GM19397 (cell line): ENCODE measurements at regions not wholly inside any gene's neighbourhood (a gene's known extent, or its start where the extent isn't known, plus 50 kb on each side); places are given as distances from the start of the nearest gene placed in this dataset.
"Not testable (repeated sequence)": the region's sequence is repeated elsewhere in the genome, so short reads cannot be mapped to it uniquely, and the experiment has no call there.

ENCODE experiments used
- ATAC-seq: cut with Tn5 transposase; IDR thresholded peaks from one replicate; pipeline ENCODE4 v1.9.1; 2021; ENCODE audit warnings: mild to moderate bottlenecking, moderate library complexity; ENCODE audit not compliant: unreplicated experiment

DNA sequence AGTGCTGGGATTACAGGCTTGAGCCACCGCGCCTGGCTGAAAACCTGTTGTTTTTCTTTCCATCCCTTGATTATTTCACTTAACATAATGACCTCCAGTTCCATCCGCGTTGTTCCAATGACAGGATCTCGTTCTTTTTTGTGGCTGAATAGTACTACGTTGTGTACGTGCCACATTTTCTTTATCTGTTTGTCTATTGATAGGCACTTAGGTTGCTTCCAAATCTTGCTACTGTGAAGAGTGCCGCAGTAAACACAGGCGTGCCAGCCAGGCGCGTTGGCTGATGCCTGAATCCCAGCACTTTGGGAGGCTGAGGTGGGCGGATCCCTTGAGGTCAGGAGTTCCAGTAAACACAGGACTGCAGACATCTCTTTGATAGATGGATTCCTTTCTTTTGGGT is 165.1 kb downstream of the LAT start:
- ATAC-seq, result not testable (repeated sequence)

- no peak for ATAC-seq
Observed at GRCh38 chr16:29148867-29149272, 164.0 kb downstream of the LAT start.

DNA sequence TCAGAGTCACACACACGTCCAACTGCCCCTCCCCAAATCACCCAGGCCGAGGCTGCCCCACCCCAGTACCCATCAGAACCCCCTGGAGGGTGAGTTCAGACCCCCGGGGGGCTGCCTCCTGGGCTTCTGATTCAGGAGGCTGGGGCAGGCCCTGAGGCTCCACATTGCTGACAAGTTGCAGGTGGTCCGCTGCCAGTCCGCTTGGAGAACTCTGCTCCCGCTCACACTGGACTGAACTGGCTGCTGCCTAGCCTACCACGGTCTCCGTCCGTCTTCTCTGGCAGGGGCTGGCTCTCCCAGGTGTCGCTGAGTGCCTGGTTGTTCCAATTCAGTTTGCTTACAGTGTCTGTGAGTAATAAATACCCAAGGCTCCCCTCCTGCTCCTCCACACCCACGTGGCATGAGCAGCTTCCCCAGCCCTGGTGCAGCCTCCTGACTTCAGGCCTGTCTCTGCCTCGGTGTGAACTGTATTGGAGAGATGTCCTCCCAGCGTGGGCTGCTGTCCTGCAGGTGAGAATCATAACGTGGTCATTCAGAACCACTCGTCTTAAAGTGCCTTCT is 163.4 kb downstream of the LAT start:
- no peak for ATAC-seq

DNA sequence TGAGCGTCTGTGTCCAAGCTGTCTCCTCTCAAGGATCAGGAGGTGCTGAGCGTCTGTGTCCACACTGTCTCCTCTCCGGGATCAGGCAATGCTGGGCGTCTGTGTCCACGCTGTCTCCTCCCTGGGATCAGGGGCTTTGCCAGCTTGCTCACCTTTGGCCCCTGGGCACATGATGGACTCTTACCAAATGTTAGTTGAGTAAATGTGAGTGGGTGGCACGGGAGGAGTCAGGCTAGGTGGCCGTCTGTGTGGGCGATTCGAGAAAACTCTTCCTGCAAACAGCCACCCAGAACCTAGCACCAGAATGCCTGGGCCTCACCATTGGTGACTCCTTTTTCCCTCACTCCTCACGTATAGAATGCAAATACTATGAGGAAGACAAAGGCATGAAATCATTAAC is 162.9 kb downstream of the LAT start:
- not testable (repeated sequence) for ATAC-seq

GRCh38 chr16:29146808-29147643 is 162.2 kb downstream of the LAT start:
- not testable (repeated sequence) for ATAC-seq

DNA sequence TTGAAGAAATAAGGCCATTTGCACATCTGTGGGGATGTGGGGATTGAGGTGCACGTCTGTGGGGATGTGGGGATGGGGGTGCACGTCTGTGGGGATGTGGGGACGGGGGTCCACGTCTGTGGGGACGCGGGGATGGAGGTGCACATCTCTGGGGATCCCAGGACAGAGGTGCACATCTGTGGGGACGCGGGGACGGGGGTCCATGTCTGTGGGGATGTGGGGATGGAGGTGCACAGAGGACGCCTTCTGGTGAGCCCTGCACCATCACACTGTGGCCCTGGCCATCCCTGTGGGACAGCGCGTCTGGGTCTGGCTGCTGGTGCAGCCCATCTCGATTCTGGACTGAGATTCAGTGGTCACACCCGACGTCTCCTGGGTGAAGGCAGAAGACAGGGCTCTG is 161.4 kb downstream of the LAT start:
- no peak for ATAC-seq

GRCh38 chr16:29145486-29146225 is 160.8 kb downstream of the LAT start:
- ATAC-seq, result not testable (repeated sequence)

DNA sequence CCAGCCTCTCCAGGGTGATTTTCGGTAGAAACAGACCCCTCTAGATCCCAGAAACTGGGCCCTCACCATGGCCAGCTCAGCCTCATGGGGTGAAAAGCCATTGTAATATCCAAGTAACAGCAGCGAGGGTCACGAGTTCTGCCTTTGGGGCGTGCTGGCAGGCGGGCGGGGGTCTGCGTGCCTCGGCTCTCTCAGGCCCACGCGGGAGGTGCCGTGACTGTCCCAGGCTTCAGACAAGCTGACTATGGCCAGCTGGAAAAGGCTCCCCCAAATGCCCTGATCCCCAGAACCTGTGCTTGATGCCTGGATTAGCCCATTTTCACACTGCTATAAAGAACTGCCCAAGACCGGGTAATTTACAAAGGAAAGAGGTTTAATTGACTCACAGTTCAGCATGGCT is 160.2 kb downstream of the LAT start:
- ATAC-seq, result not testable (repeated sequence)

GRCh38 chr16:29144669-29145062 is 159.8 kb downstream of the LAT start:
- ATAC-seq, result not testable (repeated sequence)

DNA sequence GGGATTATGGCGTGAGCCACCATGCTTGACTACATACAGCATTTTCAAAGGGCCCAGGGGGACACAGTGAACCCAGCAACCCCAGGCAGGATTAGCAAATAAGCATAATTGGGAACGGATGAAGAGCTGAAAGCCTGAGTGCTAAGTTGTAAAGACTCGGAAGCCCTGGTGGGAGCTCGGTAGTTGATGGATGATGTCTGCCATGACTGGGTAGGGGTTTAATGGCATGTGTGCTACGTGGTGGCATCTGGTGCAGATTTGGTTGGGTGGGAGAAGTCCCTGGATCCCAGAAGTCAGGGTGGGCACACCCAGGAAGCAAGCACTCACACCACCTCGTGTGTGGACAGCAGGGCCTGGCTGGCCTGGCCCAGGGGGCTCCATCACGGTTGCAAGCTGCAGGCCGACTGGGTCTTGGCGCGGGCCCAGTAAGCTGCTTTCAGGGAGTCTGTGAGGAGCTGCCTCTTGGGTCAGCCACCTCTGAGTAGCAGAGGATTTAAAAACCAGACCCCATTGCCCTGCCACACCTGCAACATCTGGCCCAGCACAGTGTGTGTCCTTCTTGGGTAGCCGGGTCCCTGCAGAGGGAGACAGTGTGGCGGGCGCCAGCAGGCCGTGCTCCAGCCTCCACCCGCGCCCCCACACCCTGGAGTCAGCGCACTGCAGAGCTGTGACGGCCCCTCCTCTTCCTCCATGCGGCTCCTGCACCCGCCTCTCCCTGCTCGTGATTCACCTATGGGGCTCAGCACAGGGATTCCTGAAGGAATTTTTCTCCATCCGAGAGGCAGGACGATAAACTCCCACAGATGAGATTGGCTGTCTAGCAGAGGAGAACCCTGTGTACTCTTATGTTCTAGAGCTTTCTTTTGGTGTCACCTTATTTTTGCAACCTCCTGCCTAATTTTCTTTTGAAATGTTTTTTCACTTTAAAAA is 159.2 kb downstream of the LAT start:
- ATAC-seq, result not testable (repeated sequence)

GRCh38 chr16:29142506-29142905 is 157.7 kb downstream of the LAT start:
- ATAC-seq, result not testable (repeated sequence)

GRCh38 chr16:29141586-29142324 is 156.9 kb downstream of the LAT start:
- ATAC-seq, result no peak

- ATAC-seq, result not testable (repeated sequence)
Observed at GRCh38 chr16:29141121-29141520, 156.3 kb downstream of the LAT start.

- not testable (repeated sequence) for ATAC-seq
Observed at GRCh38 chr16:29139901-29140855, 155.3 kb downstream of the LAT start.

- no peak for ATAC-seq
Observed at GRCh38 chr16:29139261-29139802, 154.5 kb downstream of the LAT start.

DNA sequence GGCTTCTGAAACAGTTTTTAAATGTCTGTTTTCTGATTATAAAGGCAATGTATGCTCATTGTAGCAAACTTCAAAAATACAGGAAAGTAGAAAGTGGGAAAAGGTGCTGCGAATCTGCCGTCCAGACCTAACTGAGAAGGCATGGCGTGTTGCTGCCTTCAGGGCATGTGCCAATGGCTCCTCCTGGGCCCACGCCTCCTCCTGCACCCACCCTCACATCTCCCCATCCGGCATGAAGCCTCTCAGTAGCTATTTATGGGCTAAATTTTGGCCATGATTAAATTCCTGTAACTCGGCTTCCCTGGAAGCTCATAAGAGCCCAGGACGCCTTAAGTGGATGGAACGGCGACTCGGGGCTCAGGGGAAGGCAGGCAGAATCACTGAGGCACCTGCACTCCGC is 153.8 kb downstream of the LAT start:
- ATAC-seq, result not testable (repeated sequence)

DNA sequence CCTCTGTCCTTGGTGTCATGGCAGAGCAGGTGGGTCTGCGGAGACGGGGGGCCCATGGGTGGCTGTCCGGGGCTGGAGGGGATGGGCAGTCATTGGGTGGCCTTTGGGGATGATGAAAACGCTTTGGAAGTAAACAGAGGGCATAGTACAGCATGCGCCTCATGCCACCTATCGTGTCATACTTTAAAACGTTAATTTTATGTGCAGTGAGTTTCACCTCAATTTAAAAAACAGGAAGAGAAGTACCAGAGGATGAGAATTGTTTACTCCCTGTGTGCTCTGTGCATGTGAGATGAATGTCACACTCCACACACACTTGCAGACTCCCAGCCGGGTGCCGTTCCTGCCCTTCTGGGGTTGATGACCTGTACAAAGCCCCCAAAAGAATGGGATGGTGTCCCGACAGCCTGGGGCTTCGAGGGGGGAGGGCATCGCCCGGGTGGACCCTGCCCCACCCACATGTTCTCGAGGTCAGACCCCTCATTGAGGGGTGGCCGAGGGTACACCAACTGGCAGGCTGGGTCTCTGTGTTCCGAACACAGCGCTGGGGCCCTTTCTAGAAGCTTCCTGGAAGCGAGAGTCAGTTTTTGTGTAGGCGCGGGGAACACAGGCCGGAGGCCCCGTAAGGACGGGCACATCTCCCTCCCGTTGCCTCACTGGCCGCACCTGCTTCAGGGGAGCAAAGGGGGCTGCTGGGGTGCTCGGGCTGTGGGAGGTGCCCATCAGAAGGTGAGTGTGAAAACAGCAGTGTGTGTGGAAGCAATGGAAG is 153.2 kb downstream of the LAT start:
- not testable (repeated sequence) for ATAC-seq

DNA sequence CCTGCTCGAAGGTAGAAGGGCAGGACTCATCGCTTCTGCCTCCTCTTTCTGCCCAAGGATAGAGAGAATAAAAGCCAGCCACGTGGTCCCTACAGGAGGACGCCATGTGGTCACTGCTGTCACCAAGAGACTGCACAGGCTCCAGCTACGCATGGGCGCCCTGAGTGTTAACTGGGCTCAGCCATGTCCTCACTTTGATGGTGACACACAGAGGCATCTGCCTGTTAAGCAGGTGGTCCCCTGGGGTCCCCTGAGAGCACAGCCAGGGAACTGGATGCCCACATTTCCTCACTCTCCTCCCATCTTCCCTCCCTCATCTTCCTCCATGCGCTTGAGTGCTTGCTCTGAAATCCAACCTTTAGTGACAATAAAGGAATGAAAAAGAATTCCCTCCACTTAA is 152.6 kb downstream of the LAT start:
- not testable (repeated sequence) for ATAC-seq
